K562 (cell line): ENCODE measurements at regions not wholly inside any gene's neighbourhood (a gene's known extent, or its start where the extent isn't known, plus 50 kb on each side); places are given as distances from the start of the nearest gene placed in this dataset.

Experiments
- CBFA2T2 ChIP-seq: fragments of 450-650 bp; conservative IDR thresholded peaks from 2 replicates; pipeline ENCODE4 v1.6.1; 2017; ENCODE audit warnings: mild to moderate bottlenecking
- KLF10 ChIP-seq: fragments of 250-450 bp; sonication (Bioruptor Pico); IDR thresholded peaks from 2 replicates; pipeline ENCODE4 v1.6.1; 2021; ENCODE audit warnings: matching md5 sums
- NCOA2 ChIP-seq, 2 experiments: fragments of 450-650 bp; IDR thresholded peaks; 2 replicates each; pipeline ENCODE4 v1.6.1; 2018; ENCODE audit warnings: mild to moderate bottlenecking in 2 of 2, moderate library complexity in 1 of 2; ENCODE audit not compliant: partially characterized antibody in 2 of 2
- PHF20 ChIP-seq: fragments of 450-650 bp; IDR thresholded peaks from 2 replicates; pipeline ENCODE4 v1.6.1; 2018; ENCODE audit not compliant: partially characterized antibody
- PTRF ChIP-seq: fragments of 450-650 bp; IDR thresholded peaks from 2 replicates; pipeline ENCODE4 v1.6.1; 2016; ENCODE audit warnings: mild to moderate bottlenecking, missing genetic modification characterization, missing compliant biosample characterization
- SNIP1 ChIP-seq: fragments of 450-650 bp; IDR thresholded peaks from 2 replicates; pipeline ENCODE4 v1.7.1; 2017; ENCODE audit warnings: low read depth, mild to moderate bottlenecking
- STAG1 ChIP-seq: sonication (generic); formaldehyde crosslinking; IDR thresholded peaks from 2 replicates; pipeline ENCODE4 v1.5.0; 2020; ENCODE audit warnings: missing genetic modification reagents, borderline replicate concordance
- ZKSCAN1 ChIP-seq: fragments of 150-350 bp; IDR thresholded peaks from 2 replicates; pipeline ENCODE4 v1.6.1; 2016; ENCODE audit warnings: low read depth, low read length
- ZNF197 ChIP-seq: fragments of 200-800 bp; sonication (Bioruptor generic); IDR thresholded peaks from 2 replicates; pipeline ENCODE4 v1.6.1; 2016; ENCODE audit warnings: low read depth, missing genetic modification characterization, missing compliant biosample characterization
- ZNF444 ChIP-seq: fragments of 250-450 bp; sonication (Bioruptor Pico); IDR thresholded peaks from 2 replicates; pipeline ENCODE4 v1.4.0; 2020; ENCODE audit warnings: mild to moderate bottlenecking, moderate library complexity
- ZNF766 ChIP-seq: fragments of 200-800 bp; sonication (Bioruptor generic); conservative IDR thresholded peaks from 2 replicates; pipeline ENCODE4 v1.6.1; 2016; ENCODE audit warnings: missing genetic modification characterization, missing compliant biosample characterization
- ZSCAN32 ChIP-seq: fragments of 450-650 bp; formaldehyde crosslinking; IDR thresholded peaks from 2 replicates; pipeline ENCODE4 v1.4.0; 2020; ENCODE audit warnings: mild to moderate bottlenecking, moderate library complexity
- TF ChIP-seq, protein P1 (sequence below): fragments of 250-450 bp; sonication (Bioruptor Pico); IDR thresholded peaks from 2 replicates; pipeline ENCODE4 v1.8.0; 2022; ENCODE audit warnings: inconsistent platforms
- TF ChIP-seq, protein P2 (sequence below), 3 experiments: fragments of 200-800 bp in 1 of 3; fragments of 250-450 bp in 1 of 3; fragments of 450-650 bp in 1 of 3; sonication (Bioruptor Pico) in 1 of 3; sonication (Bioruptor generic) in 1 of 3; formaldehyde crosslinking in 1 of 3; IDR thresholded peaks; 2 replicates each; pipeline versions ENCODE4 v1.6.1 to v1.8.0; 2016 to 2022; ENCODE audit warnings: mild to moderate bottlenecking in 2 of 3, missing genetic modification characterization in 2 of 3, missing compliant biosample characterization in 1 of 3, moderate library complexity in 1 of 3
- TF ChIP-seq, protein P3 (sequence below): fragments of 250-450 bp; sonication (Bioruptor Pico); IDR thresholded peaks from 2 replicates; pipeline ENCODE4 v1.8.0; 2022; ENCODE audit warnings: moderate library complexity, mild to moderate bottlenecking, inconsistent platforms

DNA sequence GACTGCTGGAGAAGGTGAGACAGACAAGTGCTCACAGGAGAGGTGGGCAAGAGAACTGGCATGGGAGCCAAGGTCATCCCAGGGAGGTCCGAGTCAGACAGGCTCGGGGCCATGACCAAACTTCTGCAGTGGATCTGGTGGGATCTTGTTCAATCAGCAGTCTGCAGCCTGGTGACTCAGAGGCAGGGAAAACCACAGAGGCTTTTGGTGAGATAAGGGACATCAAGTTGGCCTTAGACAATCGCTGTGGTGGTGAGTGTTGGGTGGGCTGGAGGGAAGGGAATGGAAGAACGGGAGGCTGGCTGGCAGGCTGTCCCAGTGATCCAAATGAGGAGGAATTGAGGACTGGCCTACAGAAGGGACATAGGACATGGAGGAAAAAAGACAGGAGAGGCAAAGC lies 123.8 kb downstream of the TMEM174 start (continued):
- no peak for TF ChIP-seq ZKSCAN1
- no peak for TF ChIP-seq KLF10 (CRISPR knock-in tag)
- no peak for TF ChIP-seq SNIP1
- peak; percentile 78 for TF ChIP-seq CBFA2T2
- TF ChIP-seq, protein P1, sequence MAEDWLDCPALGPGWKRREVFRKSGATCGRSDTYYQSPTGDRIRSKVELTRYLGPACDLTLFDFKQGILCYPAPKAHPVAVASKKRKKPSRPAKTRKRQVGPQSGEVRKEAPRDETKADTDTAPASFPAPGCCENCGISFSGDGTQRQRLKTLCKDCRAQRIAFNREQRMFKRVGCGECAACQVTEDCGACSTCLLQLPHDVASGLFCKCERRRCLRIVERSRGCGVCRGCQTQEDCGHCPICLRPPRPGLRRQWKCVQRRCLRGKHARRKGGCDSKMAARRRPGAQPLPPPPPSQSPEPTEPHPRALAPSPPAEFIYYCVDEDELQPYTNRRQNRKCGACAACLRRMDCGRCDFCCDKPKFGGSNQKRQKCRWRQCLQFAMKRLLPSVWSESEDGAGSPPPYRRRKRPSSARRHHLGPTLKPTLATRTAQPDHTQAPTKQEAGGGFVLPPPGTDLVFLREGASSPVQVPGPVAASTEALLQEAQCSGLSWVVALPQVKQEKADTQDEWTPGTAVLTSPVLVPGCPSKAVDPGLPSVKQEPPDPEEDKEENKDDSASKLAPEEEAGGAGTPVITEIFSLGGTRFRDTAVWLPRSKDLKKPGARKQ: no peak
- TF ChIP-seq ZNF197 (CRISPR knock-in tag): no peak
- no peak for TF ChIP-seq ZNF766 (CRISPR knock-in tag)
- no peak for TF ChIP-seq ZNF444 (CRISPR knock-in tag)
- no peak for TF ChIP-seq STAG1 (CRISPR knock-in tag)
- TF ChIP-seq, protein P2, sequence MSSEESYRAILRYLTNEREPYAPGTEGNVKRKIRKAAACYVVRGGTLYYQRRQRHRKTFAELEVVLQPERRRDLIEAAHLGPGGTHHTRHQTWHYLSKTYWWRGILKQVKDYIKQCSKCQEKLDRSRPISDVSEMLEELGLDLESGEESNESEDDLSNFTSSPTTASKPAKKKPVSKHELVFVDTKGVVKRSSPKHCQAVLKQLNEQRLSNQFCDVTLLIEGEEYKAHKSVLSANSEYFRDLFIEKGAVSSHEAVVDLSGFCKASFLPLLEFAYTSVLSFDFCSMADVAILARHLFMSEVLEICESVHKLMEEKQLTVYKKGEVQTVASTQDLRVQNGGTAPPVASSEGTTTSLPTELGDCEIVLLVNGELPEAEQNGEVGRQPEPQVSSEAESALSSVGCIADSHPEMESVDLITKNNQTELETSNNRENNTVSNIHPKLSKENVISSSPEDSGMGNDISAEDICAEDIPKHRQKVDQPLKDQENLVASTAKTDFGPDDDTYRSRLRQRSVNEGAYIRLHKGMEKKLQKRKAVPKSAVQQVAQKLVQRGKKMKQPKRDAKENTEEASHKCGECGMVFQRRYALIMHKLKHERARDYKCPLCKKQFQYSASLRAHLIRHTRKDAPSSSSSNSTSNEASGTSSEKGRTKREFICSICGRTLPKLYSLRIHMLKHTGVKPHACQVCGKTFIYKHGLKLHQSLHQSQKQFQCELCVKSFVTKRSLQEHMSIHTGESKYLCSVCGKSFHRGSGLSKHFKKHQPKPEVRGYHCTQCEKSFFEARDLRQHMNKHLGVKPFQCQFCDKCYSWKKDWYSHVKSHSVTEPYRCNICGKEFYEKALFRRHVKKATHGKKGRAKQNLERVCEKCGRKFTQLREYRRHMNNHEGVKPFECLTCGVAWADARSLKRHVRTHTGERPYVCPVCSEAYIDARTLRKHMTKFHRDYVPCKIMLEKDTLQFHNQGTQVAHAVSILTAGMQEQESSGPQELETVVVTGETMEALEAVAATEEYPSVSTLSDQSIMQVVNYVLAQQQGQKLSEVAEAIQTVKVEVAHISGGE (CRISPR knock-in tag; IDR thresholded peaks at IDR 0.05): no peak
- no peak for TF ChIP-seq ZSCAN32 (CRISPR knock-in tag)
- TF ChIP-seq PHF20: no peak
- TF ChIP-seq, protein P3, sequence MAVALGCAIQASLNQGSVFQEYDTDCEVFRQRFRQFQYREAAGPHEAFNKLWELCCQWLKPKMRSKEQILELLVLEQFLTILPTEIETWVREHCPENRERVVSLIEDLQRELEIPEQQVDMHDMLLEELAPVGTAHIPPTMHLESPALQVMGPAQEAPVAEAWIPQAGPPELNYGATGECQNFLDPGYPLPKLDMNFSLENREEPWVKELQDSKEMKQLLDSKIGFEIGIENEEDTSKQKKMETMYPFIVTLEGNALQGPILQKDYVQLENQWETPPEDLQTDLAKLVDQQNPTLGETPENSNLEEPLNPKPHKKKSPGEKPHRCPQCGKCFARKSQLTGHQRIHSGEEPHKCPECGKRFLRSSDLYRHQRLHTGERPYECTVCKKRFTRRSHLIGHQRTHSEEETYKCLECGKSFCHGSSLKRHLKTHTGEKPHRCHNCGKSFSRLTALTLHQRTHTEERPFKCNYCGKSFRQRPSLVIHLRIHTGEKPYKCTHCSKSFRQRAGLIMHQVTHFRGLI (CRISPR knock-in tag): no peak
- TF ChIP-seq PTRF (tag): no peak
- no peak for TF ChIP-seq NCOA2 (IDR thresholded peaks at IDR 0.05; ENCODE audit: partially characterized antibody in 2 of 2)
